K562 (cell line): ENCODE measurements at regions not wholly inside any gene's neighbourhood (a gene's known extent, or its start where the extent isn't known, plus 50 kb on each side); places are given as distances from the start of the nearest gene placed in this dataset.

Experiments
- ATAC-seq: fragments of 200-7000 bp; cut with Tn5 transposase; 3 replicates; pipeline ENCODE4 v1.9.1; 2020; ENCODE audit warnings: moderate library complexity
- BruUV-seq: library from RNA; stranded (reverse); fragments of 400-500 nt; replicated peaks from 2 replicates; lab custom pipeline; 2021; lab: Mats Ljungman, UMichigan
- CTCF ChIA-PET: fragments of 300-600 bp; formaldehyde crosslinking; extraction: SDS; loops from one replicate; lab custom pipeline; 2021; ENCODE audit warnings: low intra/inter-chr PET ratio; lab: Yijun Ruan, JAX
- POLR2A ChIA-PET: fragments of 300-600, 350-650 bp; sonication (Branson Sonifier 250); formaldehyde crosslinking; extraction: SDS; loops from one replicate; lab custom pipeline; 2021; ENCODE audit warnings: antibody characterized with exemption, inconsistent platforms; lab: Yijun Ruan, JAX
- DNase-seq, 4 experiments: peaks; one replicate each; pipeline versions ENCODE4 v3.0.0 to v3.0.0-alpha.2; 2011 to 2018; ENCODE audit warnings: low spot score in 3 of 4, mixed read lengths in 3 of 4; ENCODE audit errors: extremely low read depth in 1 of 4
- FAIRE-seq: peaks from 2 replicates; lab custom pipeline; 2011; peaks lifted over from hg19 to GRCh38; lab: Jason Lieb, UNC
- H2AFZ ChIP-seq: 2 replicates; pipeline ENCODE4 v1.6.0; 2011; ENCODE audit warnings: low read depth, low read length, control low read depth, inconsistent platforms
- H3K27ac ChIP-seq: fragments of 200-600 bp; 3 replicates; pipeline ENCODE4 v1.8.0; 2011; ENCODE audit warnings: low read depth, mild to moderate bottlenecking, control low read depth, inconsistent platforms, low read length, moderate library complexity, mixed read lengths; ENCODE audit errors: extremely low read depth
- H3K27me3 ChIP-seq, 2 experiments: fragments of 300-600 bp in 1 of 2; 2 replicates in 1 of 2; 3 replicates in 1 of 2; pipeline versions ENCODE4 v1.6.0 to v1.8.0; 2011; ENCODE audit warnings: inconsistent platforms in 2 of 2, low read length in 2 of 2, mild to moderate bottlenecking in 1 of 2, mixed read lengths in 1 of 2, moderate library complexity in 1 of 2; ENCODE audit not compliant: control insufficient read depth in 2 of 2, insufficient read depth in 2 of 2
- H3K36me3 ChIP-seq: fragments of 300-600 bp; 3 replicates; pipeline ENCODE4 v1.8.0; 2011; ENCODE audit warnings: mild to moderate bottlenecking, low read length, inconsistent platforms; ENCODE audit not compliant: control insufficient read depth, insufficient read depth
- H3K4me1 ChIP-seq, 2 experiments: fragments of 200-600 bp in 1 of 2; replicated peaks in 1 of 2; 2 replicates in 1 of 2; 3 replicates in 1 of 2; pipeline versions ENCODE4 v1.5.1 to v1.8.0; 2011; ENCODE audit warnings: inconsistent platforms in 2 of 2, low read length in 2 of 2, mild to moderate bottlenecking in 1 of 2, mixed read lengths in 1 of 2, moderate library complexity in 1 of 2; ENCODE audit not compliant: control insufficient read depth in 2 of 2, insufficient read depth in 2 of 2
- H3K4me2 ChIP-seq: 2 replicates; pipeline ENCODE4 v1.6.1; 2011; ENCODE audit warnings: low read length, control low read depth, inconsistent platforms, mixed read lengths; ENCODE audit not compliant: insufficient read depth
- H3K4me3 ChIP-seq: fragments of 200-600 bp; sonication (generic), shearing (Covaris generic); 2 replicates; pipeline ENCODE4 v1.5.1; 2016; ENCODE audit warnings: control low read depth, inconsistent platforms
- H3K79me2 ChIP-seq: fragments of 200-600 bp; 3 replicates; pipeline ENCODE4 v1.8.0; 2011; ENCODE audit warnings: low read length, inconsistent platforms; ENCODE audit not compliant: control insufficient read depth, insufficient read depth
- H3K9ac ChIP-seq, 2 experiments: 2 replicates each; pipeline versions ENCODE4 v1.6.0 to v1.6.1; 2011; ENCODE audit warnings: low read depth in 2 of 2, low read length in 2 of 2, control low read depth in 1 of 2, inconsistent platforms in 1 of 2, mild to moderate bottlenecking in 1 of 2, mixed read lengths in 1 of 2; ENCODE audit not compliant: insufficient read depth in 1 of 2
- H3K9me1 ChIP-seq: one replicate; pipeline ENCODE4 v1.6.0; 2011; ENCODE audit warnings: inconsistent platforms, mild to moderate bottlenecking, low read length, moderate library complexity; ENCODE audit not compliant: control insufficient read depth, insufficient read depth
- H3K9me3 ChIP-seq: replicated peaks from 2 replicates; pipeline ENCODE4 v1.5.1; 2011; ENCODE audit warnings: low read depth, low read length, inconsistent platforms; ENCODE audit not compliant: control insufficient read depth, insufficient read depth
- H4K20me1 ChIP-seq: replicated peaks from 2 replicates; pipeline ENCODE4 v1.6.1; 2011; ENCODE audit warnings: low read length, inconsistent platforms, mixed read lengths; ENCODE audit not compliant: control insufficient read depth, insufficient read depth
- EWSR1 ChIP-seq: fragments of 450-650 bp; IDR thresholded peaks from 2 replicates; pipeline ENCODE4 v1.6.1; 2018; ENCODE audit warnings: borderline replicate concordance, mild to moderate bottlenecking, low read depth, moderate library complexity; ENCODE audit not compliant: partially characterized antibody
- WHSC1 ChIP-seq: IDR thresholded peaks from one replicate; pipeline ENCODE4 v1.6.1; 2012; ENCODE audit warnings: low read length, control low read depth, inconsistent platforms
- ZKSCAN1 ChIP-seq: fragments of 150-350 bp; IDR thresholded peaks from 2 replicates; pipeline ENCODE4 v1.6.1; 2016; ENCODE audit warnings: low read depth, low read length
- ZNF324 ChIP-seq: fragments of 250-450 bp; sonication (Bioruptor Pico); IDR thresholded peaks from 2 replicates; pipeline ENCODE4 v1.4.0; 2020; ENCODE audit warnings: mild to moderate bottlenecking
- ZNF347 ChIP-seq: fragments of 450-650 bp; formaldehyde crosslinking; IDR thresholded peaks from 2 replicates; pipeline ENCODE4 v1.4.0; 2020; ENCODE audit warnings: low read depth, mild to moderate bottlenecking, moderate library complexity
- ZNF717 ChIP-seq: fragments of 250-450 bp; sonication (Bioruptor Pico); IDR thresholded peaks from 2 replicates; pipeline ENCODE4 v1.5.0; 2021
- WGBS: fragments of 100-300 bp; shearing (Covaris generic); methylation state at CpG from one replicate; pipeline ENCODE4 v1.1.6; 2016; ENCODE audit warnings: low coverage, mixed read lengths; ENCODE audit not compliant: insufficient coverage; ENCODE audit errors: missing lambda C conversion rate; 5-methylcytosine and 5-hydroxymethylcytosine counted together
- in situ Hi-C: fragments of 300-500 bp; cut with MboI; formaldehyde crosslinking; loops from 4 replicates; pipeline ENCODE4 v1.15.0; 2018; ENCODE audit warnings: inconsistent platforms, mixed read lengths
- intact Hi-C: fragments of 100-400 bp; cut with micrococcal nuclease; formaldehyde crosslinking; loops from 2 replicates; pipeline ENCODE4 v1.14.2; 2022

- TF ChIP-seq EWSR1, result no peak
Observed at GRCh38 chr13:53522034-53522433, 493.4 kb downstream of the OLFM4 start (continued).

GRCh38 chr13:53537586-53537985 is 509.0 kb downstream of the OLFM4 start:
- Histone ChIP-seq H4K20me1 (no peaks in the 10 kb centered on the region), H3K9me3 (no peaks in the 10 kb centered on the region), H3K4me1 (no peaks in the 10 kb centered on the region), H3K9ac (no peak overlapping the region), H3K79me2 (no peaks in the 10 kb centered on the region), H2AFZ (no peak overlapping the region), H3K27me3 (no peaks in the 10 kb centered on the region), H3K27ac (no peak overlapping the region), H3K4me2 (no peak overlapping the region), H3K36me3 (no peaks in the 10 kb centered on the region), H3K9me1 (no peaks in the 10 kb centered on the region), H3K4me3 (no peak overlapping the region)
- in situ Hi-C loops, result no loop called here
- ChIA-PET POLR2A (no interaction called here), CTCF (no interaction called here)
- no TSS peak for BruUV-seq
- intact Hi-C loops, result no loop called here
- ATAC-seq (no peak), DNase-seq (no peak), FAIRE-seq (no peak)
- WGBS, result 8% methylated on average over 1 of the region's 1 CpG
- TF ChIP-seq ZKSCAN1 (no peak), ZNF347 (no peak), ZNF717 (no peak), WHSC1 (no peak), ZNF324 (CRISPR knock-in tag) (no peak)
